ENCODE measurements at regions not wholly inside any gene's neighbourhood (a gene's known extent, or its start where the extent isn't known, plus 50 kb on each side); places are given as distances from the start of the nearest gene placed in this dataset.

- peak overlapping the region; percentile 21 for H3K4me3 ChIP-seq (replicated peaks; ENCODE audit: low read depth, low read length)
- no peak for TF ChIP-seq CTCF (IDR thresholded peaks at IDR 0.05; ENCODE audit: low read depth, low read length, missing control alignments)
- peak; percentile 63 for DNase-seq (ENCODE audit: extremely low read depth, low read depth)
Observed at GRCh38 chr3:11096266-11097139, 57.8 kb upstream of the HRH1 start.

GRCh38 chr3:11099306-11099705 is 55.0 kb upstream of the HRH1 start:
- no peak for TF ChIP-seq CTCF (IDR thresholded peaks at IDR 0.05; ENCODE audit: low read depth, low read length, missing control alignments)
- no peak for DNase-seq (ENCODE audit: extremely low read depth, low read depth)
- H3K4me3 ChIP-seq (replicated peaks; ENCODE audit: low read depth, low read length) = no peak overlapping the region

Data from HFF-Myc (cell line).